ENCODE measurements at regions not wholly inside any gene's neighbourhood (a gene's known extent, or its start where the extent isn't known, plus 50 kb on each side); places are given as distances from the start of the nearest gene placed in this dataset.

DNA sequence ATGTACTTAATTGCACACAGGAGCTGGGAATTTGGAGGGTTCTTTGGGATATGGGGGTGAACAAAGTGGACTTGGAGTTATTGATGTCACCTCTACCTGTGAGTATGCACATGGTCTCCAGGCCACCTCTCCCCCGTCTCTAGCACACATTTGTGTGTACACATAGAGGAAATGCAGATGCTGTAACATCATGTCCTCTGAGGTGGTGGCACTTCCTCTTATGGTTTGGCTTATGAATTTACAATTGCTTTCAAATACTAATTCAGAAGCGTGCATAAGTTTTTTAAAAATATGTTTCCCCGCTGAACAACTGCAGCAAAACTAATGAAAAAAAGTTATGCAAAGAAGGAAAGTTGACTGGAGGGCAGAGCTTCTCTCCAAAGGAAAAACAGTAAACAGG lies 152.0 kb upstream of the TENM4 start:
- no peak for TF ChIP-seq TAF1 (IDR thresholded peaks at IDR 0.05; ENCODE audit: low read depth)
- TF ChIP-seq YY1 (IDR thresholded peaks at IDR 0.05; ENCODE audit: low read depth) = no peak
- no peak for TF ChIP-seq TEAD4 (IDR thresholded peaks at IDR 0.05)
- TF ChIP-seq FOXM1 (IDR thresholded peaks at IDR 0.05; ENCODE audit: borderline replicate concordance, low read depth) = no peak
- TF ChIP-seq CEBPB (IDR thresholded peaks at IDR 0.05) = no peak
- TF ChIP-seq EGR1 (IDR thresholded peaks at IDR 0.05) = no peak
- TF ChIP-seq, protein P1, sequence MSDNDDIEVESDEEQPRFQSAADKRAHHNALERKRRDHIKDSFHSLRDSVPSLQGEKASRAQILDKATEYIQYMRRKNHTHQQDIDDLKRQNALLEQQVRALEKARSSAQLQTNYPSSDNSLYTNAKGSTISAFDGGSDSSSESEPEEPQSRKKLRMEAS (IDR thresholded peaks at IDR 0.05) = no peak
- TF ChIP-seq USF1 (IDR thresholded peaks at IDR 0.05) = no peak
- no peak for TF ChIP-seq RAD21 (IDR thresholded peaks at IDR 0.05; ENCODE audit: low read depth)
- no peak for TF ChIP-seq ZBTB7A (IDR thresholded peaks at IDR 0.05; ENCODE audit: low read depth)
- no peak for TF ChIP-seq CREB1 (IDR thresholded peaks at IDR 0.05; ENCODE audit: low read depth)
- TF ChIP-seq TCF12 (IDR thresholded peaks at IDR 0.05; ENCODE audit: low read depth) = no peak
- no peak for TF ChIP-seq NFIC (IDR thresholded peaks at IDR 0.05)
- TF ChIP-seq REST (IDR thresholded peaks at IDR 0.05; ENCODE audit: low read depth) = no peak
- no peak for TF ChIP-seq EP300 (IDR thresholded peaks at IDR 0.05; ENCODE audit: borderline replicate concordance)

GRCh38 chr11:79592406-79592805 lies 151.6 kb upstream of the TENM4 start:
- TF ChIP-seq FOXM1 (IDR thresholded peaks at IDR 0.05; ENCODE audit: borderline replicate concordance, low read depth) (no peak), TAF1 (IDR thresholded peaks at IDR 0.05; ENCODE audit: low read depth) (no peak)

- TF ChIP-seq TAF1 (IDR thresholded peaks at IDR 0.05; ENCODE audit: low read depth) = no peak
- no peak for TF ChIP-seq CREB1 (IDR thresholded peaks at IDR 0.05; ENCODE audit: low read depth)
- no peak for TF ChIP-seq EGR1 (IDR thresholded peaks at IDR 0.05)
- TF ChIP-seq CEBPB (IDR thresholded peaks at IDR 0.05) = no peak
- no peak for TF ChIP-seq EP300 (IDR thresholded peaks at IDR 0.05; ENCODE audit: borderline replicate concordance)
- TF ChIP-seq ZBTB7A (IDR thresholded peaks at IDR 0.05; ENCODE audit: low read depth) = no peak
- no peak for TF ChIP-seq FOXM1 (IDR thresholded peaks at IDR 0.05; ENCODE audit: borderline replicate concordance, low read depth)
- no peak for TF ChIP-seq TEAD4 (IDR thresholded peaks at IDR 0.05)
Observed at GRCh38 chr11:79582434-79582833, 141.6 kb upstream of the TENM4 start.

- TF ChIP-seq ZBTB7A (IDR thresholded peaks at IDR 0.05; ENCODE audit: low read depth) (no peak), CREB1 (IDR thresholded peaks at IDR 0.05; ENCODE audit: low read depth) (no peak), TAF1 (IDR thresholded peaks at IDR 0.05; ENCODE audit: low read depth) (no peak), RAD21 (IDR thresholded peaks at IDR 0.05; ENCODE audit: low read depth) (no peak), FOXM1 (IDR thresholded peaks at IDR 0.05; ENCODE audit: borderline replicate concordance, low read depth) (no peak), REST (IDR thresholded peaks at IDR 0.05; ENCODE audit: low read depth) (no peak), USF1 (IDR thresholded peaks at IDR 0.05) (no peak), NFIC (IDR thresholded peaks at IDR 0.05) (no peak)
Observed at GRCh38 chr11:79579063-79579462, 138.2 kb upstream of the TENM4 start.

DNA sequence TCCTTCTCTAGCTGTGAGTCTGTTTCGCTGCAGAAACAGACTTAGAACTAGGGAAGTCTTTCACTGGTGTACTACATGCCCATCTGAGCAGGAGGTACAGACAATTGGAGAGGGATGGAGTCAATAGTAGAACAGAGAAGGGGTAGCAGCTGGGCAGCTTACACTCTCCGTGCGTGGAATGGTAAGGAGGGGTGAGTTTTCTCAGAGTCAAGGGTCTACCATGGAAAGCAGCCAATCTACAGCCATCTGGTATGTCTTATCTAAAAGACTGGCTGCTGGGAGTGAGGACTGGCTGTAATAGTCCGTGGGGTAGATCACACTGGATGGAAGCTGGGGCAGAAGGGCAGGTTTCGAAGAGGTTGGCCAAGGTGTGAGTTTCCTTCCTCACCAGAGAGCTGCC lies 137.3 kb upstream of the TENM4 start:
- TF ChIP-seq TAF1 (IDR thresholded peaks at IDR 0.05; ENCODE audit: low read depth) = no peak
- no peak for TF ChIP-seq EGR1 (IDR thresholded peaks at IDR 0.05)
- TF ChIP-seq CEBPB (IDR thresholded peaks at IDR 0.05) = no peak
- no peak for TF ChIP-seq REST (IDR thresholded peaks at IDR 0.05; ENCODE audit: low read depth)
- TF ChIP-seq NFIC (IDR thresholded peaks at IDR 0.05) = no peak
- TF ChIP-seq YY1 (IDR thresholded peaks at IDR 0.05; ENCODE audit: low read depth) = no peak
- TF ChIP-seq ZBTB7A (IDR thresholded peaks at IDR 0.05; ENCODE audit: low read depth) = no peak
- no peak for TF ChIP-seq CREB1 (IDR thresholded peaks at IDR 0.05; ENCODE audit: low read depth)
- no peak for TF ChIP-seq TCF12 (IDR thresholded peaks at IDR 0.05; ENCODE audit: low read depth)
- TF ChIP-seq RAD21 (IDR thresholded peaks at IDR 0.05; ENCODE audit: low read depth) = no peak
- no peak for TF ChIP-seq TEAD4 (IDR thresholded peaks at IDR 0.05)
- TF ChIP-seq, protein P1 (IDR thresholded peaks at IDR 0.05) = no peak
- no peak for TF ChIP-seq USF1 (IDR thresholded peaks at IDR 0.05)
- no peak for TF ChIP-seq FOXM1 (IDR thresholded peaks at IDR 0.05; ENCODE audit: borderline replicate concordance, low read depth)

Data from Ishikawa (cell line).